ENCODE measurements at regions not wholly inside any gene's neighbourhood (a gene's known extent, or its start where the extent isn't known, plus 50 kb on each side); places are given as distances from the start of the nearest gene placed in this dataset.

DNA sequence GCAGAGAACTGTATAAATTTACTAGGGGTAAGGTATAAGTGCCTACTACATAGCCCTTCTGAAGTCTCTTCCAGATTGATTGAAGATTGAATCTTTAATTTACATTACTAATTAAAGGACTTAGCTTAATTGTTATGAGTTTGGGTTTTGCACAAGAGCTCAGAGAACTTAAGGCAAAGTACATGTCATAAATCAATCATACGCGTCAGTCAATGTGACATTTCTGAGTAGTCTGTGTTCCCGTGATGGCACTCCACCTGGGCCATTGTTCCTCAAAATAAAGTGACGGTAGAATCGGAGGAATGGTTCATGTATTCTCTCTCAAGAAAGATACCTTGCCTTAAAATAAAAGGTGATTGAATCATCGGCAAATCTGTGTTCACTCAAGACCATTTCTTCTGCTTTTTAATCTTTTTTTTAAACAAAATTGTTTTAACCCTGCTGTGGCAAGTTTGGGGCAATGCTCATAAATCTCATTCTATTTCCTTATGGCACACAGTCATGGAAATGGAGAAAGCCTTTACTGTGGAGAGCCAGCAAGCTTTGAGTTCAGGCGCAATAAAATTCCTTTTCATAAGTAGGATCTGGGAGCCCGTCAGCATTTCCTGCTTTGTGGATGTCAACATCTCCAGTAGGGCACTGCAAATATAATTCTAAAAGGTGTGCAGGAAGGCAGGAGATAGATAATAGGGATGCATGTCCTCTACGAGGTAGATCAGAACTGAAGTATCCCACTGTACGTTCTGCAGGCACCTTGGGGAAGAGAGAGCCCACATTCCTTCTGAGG lies 427.4 kb downstream of the GATA3 start:
- DNase-seq (ENCODE audit: low spot score), result no peak

DNA sequence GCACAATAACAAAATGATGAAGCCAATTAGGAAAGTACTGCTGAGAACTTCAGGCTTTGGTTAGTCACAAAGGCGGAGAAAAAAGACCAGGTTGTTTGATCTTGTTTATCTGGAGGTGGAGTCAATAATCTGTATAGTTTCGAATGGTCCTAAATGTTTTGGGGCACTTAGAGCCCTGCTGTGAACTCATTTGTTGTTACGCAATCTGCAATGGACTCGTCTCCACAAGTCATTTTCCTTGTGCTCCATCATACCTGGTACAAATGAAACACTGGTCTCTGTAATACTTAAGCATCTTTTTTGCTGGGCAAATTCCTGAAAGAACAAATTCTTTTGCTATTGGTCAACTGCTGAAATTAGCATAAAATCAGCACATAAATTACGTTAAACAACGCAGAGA lies 430.5 kb downstream of the GATA3 start:
- DNase-seq (ENCODE audit: low spot score), result no peak

DNA sequence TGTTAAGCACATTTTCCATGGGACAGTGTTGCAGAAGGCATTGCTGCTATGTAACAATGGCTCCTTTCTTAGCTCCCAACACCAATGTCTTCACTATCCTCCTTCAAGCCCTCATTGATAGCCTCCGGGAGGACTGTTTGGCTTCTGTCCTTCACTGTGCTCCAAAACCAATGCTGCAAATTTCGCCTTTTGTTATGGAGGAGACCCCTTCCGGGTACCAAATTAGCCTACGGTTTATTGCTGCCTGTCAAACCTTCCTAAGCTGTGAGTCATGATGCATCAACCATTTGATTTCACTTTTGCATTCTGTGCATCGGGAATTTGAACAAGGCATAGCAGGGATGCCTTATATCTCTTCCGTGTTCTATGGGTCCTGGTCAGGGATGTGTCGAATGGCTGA lies 432.9 kb downstream of the GATA3 start:
- DNase-seq (ENCODE audit: low spot score), result no peak

DNA sequence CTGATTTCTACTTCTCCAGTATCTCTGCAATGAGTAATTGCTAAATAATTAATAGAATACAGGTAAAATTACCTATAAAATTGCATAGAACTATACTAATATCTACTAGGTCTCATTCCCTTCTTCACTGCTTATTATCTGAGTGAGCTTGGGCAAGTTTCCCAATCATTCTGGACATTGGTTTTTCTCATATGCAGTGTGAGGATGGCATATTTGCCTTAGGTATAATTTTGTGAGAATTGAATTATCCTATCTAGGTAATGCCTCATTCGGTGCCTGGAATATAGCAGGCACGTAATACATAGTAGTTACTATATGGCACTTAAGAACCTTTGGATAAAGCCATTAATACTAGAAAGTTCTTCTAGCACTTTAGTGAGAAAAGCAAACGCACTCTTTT lies 434.7 kb downstream of the GATA3 start:
- no peak for DNase-seq (ENCODE audit: low spot score)

DNA sequence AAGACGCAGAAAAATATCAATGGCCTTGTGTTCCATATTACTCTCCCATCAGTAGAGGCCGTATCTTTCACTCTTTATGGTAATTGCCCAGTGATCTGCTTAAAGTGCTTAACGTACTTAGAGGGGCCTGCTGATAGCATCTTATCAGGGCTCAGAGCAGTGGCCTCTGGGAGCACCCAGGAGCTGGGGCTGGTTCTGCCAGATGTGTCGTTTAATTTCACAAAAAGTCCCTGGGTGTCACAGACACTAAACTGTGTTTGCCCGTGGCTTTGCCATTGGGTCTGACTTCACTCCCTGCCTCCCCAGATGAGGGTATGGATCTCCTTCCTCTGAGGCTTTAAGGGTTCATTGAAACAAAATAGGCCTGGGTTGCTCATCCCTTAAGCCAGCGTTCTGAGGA lies 435.3 kb downstream of the GATA3 start:
- DNase-seq (ENCODE audit: low spot score), result no peak

DNA sequence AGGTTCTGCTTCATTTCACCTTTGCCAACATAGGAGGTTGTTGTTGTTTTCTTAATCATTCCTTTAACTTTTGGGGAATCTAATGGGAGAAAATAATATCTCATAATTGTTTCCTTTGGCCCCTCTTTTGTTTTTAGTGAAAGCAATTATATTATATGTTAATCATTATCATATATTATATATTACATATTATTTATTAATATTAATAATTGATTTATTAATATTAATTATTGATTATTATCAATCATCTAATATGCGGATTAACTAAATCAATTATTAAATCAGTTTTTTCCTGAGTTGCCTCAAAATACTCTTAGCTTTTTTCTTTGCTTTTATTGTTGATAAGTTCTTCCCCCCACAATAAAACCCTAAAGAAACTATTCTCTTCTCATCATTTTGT lies 443.8 kb downstream of the GATA3 start:
- no peak for DNase-seq (ENCODE audit: low spot score)

DNA sequence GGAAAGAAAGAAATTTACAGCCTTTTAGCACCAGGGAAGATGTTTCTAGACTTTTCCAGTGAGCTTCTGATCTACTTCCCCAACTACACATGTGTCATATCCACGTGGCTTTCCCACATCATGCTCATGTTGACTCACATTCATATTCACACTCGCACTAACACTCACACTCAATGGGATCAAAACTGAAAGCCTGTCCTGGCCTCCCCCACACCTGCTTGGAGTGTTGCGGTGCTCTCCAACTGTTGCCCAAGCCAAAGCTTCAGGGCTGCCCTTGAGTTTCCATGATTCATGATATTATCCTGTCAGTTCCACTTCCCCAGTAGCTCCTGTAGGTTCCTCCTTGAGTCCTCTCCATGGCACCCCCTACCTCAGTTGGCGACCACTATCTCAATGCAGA lies 444.4 kb downstream of the GATA3 start:
- no peak for DNase-seq (ENCODE audit: low spot score)

DNA sequence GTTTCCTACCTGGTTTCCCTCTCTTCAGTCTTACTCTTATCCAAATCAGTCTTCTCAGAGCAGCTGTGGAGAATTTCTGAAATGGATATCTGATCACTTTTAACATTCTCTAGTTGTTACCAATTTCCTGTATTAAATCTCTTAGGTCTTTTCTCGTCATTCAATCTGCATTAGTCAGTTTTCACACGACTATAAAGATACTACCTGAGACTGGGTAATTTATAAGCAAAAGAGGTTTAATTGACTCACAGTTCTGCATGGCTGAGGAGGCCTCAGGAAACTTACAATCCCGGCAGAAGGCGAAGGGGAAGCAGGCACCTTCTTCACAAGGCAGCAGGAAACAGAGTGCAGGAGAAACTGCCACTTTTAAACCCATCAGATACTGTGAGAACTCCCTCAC lies 444.8 kb downstream of the GATA3 start:
- no peak for DNase-seq (ENCODE audit: low spot score)

DNA sequence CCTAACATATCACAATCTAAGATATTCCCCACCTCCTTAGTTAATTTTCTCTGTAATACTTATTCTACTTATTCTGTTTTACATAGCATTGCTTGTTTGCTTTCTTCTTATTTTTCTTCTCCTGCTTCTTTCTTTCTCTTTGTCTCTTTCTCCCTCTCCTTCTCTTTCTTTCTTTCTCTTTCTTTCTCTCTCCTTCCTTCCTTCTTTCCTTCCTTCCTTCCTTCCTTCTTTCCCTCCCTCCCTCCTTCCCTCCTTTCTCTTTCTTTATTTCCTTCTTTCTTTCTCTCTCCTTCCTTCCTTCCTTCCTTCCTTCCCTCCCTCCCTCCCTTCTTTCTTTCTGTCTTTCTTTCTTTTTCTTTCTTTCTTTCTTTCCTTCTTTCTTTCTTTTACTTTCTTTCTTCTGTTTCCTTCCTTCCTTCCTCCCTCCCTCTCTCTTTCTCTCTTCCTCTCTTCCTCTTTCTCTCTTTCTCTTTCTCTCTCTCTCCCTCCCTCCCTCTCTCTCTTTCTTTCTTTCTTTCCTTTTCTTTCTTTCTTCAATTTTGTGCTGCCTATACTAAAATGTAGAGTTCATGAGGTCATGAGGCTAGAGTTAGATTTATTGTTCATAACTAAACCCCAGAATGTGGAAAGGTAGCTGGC lies 445.4 kb downstream of the GATA3 start:
- no peak for DNase-seq (ENCODE audit: low spot score)

DNA sequence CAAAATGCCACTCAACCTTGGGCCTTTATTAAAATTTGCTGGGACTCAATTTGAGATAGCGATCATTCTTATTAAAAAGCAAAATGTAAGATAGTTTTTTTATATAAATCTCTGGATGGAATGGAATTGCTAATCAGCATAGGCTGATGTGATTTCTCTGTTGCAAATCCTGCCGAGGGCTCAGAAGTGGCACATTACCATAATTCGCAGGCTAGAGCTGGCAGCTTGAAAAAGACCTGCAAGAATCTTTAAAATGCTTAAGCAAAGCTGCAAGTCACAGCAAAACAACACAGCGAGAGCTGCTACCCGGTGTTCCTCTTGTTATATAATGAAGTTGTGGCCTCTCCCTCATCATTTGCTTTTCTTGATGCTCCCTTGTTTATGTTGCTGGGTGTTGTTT lies 448.1 kb downstream of the GATA3 start:
- no peak for DNase-seq (ENCODE audit: low spot score)

DNA sequence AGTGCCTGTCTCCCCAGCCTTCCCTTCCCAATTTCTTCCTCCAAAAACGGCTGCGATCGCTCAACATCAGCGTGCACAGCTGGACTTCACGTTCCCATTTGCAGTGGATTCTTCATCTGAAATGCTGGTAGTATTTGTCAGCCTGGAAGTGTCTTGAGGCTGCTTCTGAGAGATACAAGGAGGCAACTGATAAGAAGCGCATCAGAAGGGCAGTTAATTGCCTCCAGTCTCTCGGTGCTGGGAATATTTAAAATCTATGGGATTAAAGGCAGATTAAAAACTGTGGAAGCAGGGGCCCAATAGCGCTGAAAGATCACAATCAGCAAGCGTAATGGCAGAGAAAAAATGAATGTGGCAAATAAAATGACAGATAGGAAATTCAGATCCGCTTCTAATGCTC lies 450.0 kb downstream of the GATA3 start:
- DNase-seq (ENCODE audit: low spot score), result no peak

DNA sequence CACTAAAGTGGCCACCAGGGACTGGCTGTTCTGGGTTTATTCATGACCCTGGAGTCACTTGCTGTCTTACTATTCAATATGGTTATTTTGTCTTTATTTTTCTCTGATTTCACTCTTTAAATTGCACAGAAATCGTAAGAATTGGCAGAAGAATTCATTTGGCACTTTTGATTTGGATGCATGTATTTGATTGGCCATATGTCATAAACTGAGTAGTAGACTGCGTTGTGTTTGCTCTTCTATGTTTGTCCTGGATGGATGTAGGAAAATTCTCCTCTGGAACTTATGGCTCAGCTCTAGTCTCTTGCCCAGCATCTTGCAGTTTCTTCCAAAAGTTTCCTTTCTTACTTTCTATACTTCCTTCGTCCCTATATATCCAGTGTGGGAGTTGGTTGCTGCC lies 452.7 kb downstream of the GATA3 start:
- DNase-seq (ENCODE audit: low spot score), result no peak

DNA sequence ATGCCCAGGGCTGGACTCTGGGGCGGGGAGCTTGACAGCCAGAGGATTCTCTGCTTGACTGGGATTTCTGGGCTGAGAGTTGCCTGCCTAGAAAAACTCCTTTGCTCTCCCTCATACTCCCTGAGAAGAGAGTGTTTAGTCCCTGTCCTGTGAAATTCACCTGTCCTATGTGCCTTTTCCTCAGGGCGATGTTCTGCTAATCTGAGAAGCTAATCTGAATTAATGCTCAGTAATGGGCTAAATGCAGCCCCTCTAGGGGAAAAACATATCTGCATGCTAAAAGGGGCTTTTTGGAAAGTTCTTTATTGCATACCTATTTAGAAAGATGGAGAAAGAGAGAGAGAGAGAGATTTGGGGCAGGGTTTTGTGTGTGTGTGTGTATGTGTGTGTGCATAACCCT lies 454.4 kb downstream of the GATA3 start:
- no peak for DNase-seq (ENCODE audit: low spot score)

DNA sequence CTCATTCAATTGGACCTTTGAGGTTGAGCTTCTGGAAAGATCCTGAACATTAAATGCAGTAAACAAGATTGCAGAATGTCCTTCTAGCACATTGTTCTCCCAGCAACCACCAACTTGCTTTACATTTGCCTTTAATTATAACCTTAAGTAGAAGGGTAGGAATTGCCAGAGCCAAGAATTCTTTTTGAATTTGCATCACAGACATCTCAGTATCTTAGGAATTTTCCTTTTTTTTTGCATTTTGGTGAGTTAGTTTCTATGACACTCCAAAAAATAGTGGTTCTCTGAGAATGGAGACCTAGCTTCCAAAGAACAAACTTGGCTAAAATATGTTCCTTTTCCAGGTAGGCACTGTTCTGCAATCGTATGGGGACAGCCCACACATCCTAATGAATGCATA lies 456.0 kb downstream of the GATA3 start:
- no peak for DNase-seq (ENCODE audit: low spot score)

DNA sequence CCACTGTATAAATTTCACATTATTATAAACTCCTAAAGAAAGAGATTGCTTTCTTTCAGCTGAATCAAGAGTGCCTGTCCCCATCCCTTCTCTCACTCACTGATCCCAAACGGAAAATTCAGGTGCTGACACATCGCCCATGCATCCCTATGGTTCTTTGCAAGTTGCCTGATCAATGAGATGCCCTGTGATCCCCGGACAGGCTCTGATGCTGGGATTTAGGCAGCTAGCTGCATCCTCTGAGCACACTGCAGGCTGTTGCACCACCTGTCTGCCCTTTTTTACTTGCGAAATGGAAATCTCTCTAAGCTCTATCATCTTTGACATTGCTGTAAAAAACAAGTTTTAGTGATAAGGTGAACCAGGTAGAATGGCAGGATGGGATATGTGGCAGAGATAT lies 456.5 kb downstream of the GATA3 start:
- no peak for DNase-seq (ENCODE audit: low spot score)

DNA sequence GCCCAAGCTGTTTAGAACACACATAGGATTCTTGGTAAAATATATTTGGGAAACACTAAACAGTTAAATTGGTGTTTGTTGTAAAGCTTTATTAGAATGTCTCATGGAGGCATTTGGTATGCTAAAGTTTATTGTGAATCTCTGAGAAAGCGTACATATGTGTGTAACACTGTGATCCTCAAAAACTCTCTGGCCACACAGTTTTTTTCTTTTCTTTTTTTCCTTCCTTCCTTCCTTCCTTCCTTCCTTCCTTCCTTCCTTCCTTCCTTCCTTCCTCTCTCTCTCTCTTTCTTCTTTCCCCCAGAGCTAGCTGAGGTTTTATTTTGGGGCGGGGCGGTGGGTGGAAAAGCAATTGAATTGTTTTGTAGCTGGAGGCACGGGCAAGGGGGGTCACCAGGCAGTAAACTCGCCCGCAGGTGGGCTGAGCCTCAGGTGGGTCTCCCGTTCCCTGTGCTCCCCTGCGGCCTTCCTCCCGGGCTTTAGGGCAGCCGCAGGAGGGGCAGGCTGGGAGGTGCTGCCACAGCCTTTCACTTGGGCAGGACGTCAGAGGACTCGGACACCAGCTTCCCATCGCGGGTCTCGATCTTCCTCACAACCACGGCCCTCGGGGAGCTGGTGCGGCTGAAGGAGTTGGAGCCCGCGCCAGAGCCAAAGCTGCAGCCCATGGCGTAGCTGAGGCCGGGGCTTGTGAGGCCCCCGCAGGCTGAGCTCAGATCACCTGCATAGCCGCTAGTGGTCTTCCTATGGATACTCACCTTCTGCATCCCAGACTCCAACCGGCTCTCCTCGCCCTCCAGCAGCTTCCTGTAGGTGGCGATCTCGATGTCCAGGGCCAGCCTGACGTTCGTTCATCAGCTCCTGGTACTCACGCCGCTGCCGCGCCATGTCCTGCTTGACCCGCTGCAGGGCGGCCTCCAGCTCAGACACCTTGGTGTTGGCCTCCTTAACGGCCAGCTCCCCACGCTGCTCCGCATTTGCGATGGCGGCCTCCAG lies 459.0 kb downstream of the GATA3 start:
- no peak for DNase-seq (ENCODE audit: low spot score)

DNA sequence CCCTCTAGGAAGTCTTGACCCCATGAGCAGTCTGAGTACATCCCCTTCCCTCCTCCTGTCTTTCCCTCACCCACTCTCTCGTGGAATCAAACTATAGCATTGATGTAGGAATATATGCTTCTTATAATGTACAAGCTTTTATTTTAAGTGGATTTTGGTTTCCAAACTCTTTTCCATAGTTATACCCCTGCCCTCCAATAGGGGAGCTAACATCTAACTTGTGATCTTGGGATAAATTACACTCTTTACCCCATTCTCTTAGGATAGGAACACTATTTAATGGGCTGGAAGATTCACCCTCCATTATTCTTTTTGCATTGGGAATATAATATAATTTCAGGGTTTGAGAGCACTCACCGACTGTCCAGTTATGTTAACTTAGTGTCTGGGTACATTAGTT lies 465.9 kb downstream of the GATA3 start:
- DNase-seq (ENCODE audit: low spot score), result no peak

DNA sequence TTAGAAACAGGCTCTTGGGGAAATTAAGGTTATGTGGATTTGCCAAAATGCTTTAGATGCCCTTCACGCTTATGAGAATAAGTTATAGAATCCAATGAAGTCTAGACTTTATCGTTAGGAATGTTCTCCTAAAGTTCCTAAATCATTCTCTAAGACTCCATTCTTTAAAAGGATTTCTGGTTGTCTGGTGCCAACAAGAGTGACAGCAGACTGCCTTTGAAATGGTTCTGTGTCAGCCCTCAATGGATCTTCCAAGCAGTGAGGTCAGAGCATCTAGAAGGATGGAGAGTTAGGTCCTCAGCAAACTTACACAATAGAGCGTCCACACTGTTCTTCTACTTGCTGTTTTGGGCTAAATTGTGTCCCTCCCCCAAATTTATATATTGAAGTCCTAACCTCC lies 473.3 kb downstream of the GATA3 start:
- DNase-seq (ENCODE audit: low spot score), result no peak

DNA sequence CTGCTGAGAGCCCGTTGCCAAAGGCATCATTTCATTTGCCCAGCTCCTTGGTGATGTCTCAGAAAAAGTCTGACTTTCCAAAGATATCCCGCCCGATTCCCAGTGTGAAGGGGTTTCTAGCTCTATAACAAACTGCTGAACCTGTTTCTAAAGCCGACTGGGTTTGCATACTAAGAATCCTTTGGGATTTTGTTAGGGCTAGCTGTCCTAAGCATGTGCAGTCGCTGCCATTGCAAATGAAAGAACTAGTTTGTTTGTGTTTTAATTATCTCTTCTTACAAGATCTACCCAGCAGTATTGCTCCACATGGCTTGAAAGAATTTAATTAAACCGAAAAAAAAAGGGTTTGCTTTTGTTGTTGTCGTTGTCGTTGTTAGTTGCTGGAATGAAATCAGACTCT lies 476.6 kb downstream of the GATA3 start:
- DNase-seq (ENCODE audit: low spot score), result no peak

DNA sequence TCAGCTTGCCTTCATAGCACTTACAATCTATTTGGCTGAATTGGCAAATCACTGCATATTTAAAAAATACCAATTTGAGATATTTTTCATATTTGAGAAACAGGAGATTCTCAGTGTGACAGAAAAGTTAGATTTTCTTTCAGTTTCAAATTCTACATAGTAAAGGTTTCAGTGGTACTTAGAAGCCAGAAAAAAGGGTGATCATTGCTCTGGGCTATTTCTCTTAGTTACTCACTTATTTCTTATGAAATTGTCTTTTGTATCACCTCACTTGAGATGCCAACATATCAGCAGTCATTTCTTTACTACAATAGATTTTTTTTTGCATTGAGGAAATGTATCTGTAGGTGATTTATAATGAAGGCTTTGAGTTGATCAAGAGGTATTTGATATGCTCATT lies 478.2 kb downstream of the GATA3 start:
- DNase-seq (ENCODE audit: low spot score), result no peak

DNA sequence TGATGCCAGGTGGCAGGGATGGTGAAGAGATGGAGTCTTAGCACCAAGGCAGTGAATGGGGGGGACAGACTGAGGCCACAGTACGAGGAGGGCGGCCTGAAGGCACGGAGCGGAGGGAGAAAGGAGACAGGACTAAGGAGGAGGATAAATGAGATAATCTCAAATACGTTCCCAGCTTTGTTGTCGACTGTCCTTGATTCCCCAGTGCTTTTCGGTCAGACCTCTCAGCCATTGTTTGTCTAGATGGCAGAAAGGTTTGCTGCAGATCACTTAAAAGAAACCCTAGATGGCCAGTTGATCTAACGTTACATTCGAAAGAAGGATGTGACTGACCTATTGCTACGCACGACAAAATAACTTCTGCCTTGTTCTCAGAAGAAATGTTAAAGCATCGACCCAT lies 479.0 kb downstream of the GATA3 start:
- no peak for DNase-seq (ENCODE audit: low spot score)

DNA sequence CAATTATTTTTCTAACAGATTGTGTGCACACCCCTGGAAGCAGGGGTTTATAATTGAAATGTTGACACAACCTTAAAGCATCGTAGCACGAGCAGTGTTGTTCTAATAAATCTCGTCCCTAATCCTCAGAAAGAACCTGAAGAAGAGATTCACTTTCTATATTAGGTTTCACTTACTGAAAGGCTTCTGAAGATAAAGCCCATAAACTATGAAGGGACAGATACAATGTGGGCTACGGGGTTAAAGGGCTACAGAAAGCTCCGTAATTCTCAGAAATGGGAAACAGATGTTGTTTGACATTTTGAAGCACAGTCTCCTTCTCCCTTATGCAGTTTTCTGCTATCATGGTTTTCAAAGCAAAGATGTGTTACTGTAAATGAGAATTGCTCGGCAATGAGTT lies 479.6 kb downstream of the GATA3 start:
- DNase-seq (ENCODE audit: low spot score), result no peak

DNA sequence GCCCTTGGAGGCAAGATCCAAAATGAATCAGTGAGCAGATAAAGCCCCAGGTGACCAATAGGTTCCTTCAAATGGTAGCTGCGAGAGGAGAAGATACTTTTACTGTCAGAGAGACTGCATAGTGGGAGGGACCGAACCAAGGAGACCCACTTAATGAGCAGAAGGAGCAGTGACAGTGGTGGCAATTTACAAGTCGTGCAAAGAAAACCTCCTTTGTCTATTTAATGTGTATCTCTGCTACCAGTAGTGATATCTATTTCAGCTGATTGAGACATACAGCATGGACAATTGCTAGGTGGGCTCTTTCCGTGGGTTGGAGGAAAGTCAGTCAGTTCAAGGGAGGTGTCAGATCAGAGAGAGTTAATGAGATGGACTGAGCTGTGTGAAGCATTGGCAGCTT lies 480.4 kb downstream of the GATA3 start:
- DNase-seq (ENCODE audit: low spot score), result no peak

Data from H4 (cell line).